Tibial nerve (tissue), 4 donors: ENCODE measurements at regions not wholly inside any gene's neighbourhood (a gene's known extent, or its start where the extent isn't known, plus 50 kb on each side); places are given as distances from the start of the nearest gene placed in this dataset.

Experiments used
- DNase-seq, 2 donors: peaks; one replicate each; pipeline ENCODE4 v3.0.0-alpha.2; 2019; ENCODE audit warnings: low spot score in 2 of 2
- H3K27ac ChIP-seq, 4 donors: fragments of 200-600 bp; sonication (generic) in 3 of 4; one replicate each; pipeline ENCODE4 v1.5.1; 2017 to 2019; ENCODE audit warnings: mild to moderate bottlenecking in 1 of 4
- H3K27me3 ChIP-seq, 2 donors: fragments of 200-600 bp; sonication (generic) in 1 of 2; one replicate each; pipeline versions ENCODE4 v1.5.1 to v1.6.0; 2017 to 2019
- H3K36me3 ChIP-seq, 3 donors: fragments of 200-600 bp; sonication (generic); one replicate each; pipeline ENCODE4 v1.5.1; 2018 to 2019
- H3K4me1 ChIP-seq, 4 donors: fragments of 200-600 bp; sonication (generic) in 3 of 4; one replicate each; pipeline ENCODE4 v1.5.1; 2017 to 2019
- H3K4me3 ChIP-seq, 4 donors: fragments of 200-600 bp; sonication (generic) in 3 of 4; one replicate each; pipeline ENCODE4 v1.5.1; 2017 to 2019; ENCODE audit warnings: mild to moderate bottlenecking in 1 of 4, moderate library complexity in 1 of 4
- H3K9me3 ChIP-seq, 4 donors: fragments of 200-600 bp; sonication (generic) in 3 of 4; one replicate each; pipeline ENCODE4 v1.5.1; 2017 to 2019
- EP300 ChIP-seq, 2 donors: sonication (generic); formaldehyde crosslinking; IDR thresholded peaks; one replicate each; pipeline ENCODE4 v1.6.1; 2017; ENCODE audit warnings: antibody characterized with exemption in 2 of 2, mild to moderate bottlenecking in 1 of 2
- POLR2A ChIP-seq, 2 donors: fragments of 450-650 bp; IDR thresholded peaks; one replicate each; pipeline ENCODE4 v1.6.1; 2017; ENCODE audit warnings: antibody characterized with exemption in 2 of 2, mild to moderate bottlenecking in 2 of 2, moderate library complexity in 2 of 2
- WGBS, 2 donors: methylation state at CpG; one replicate each; pipeline ENCODE4 v1.1.5; 2018; 5-methylcytosine and 5-hydroxymethylcytosine counted together
- TF ChIP-seq, protein P1 (sequence below), 5 experiments: fragments of 200-600 bp in 3 of 5; fragments of 450-650 bp in 2 of 5; sonication (generic) in 3 of 5; IDR thresholded peaks; one replicate each; pipeline ENCODE4 v1.5.1; 2016 to 2019; ENCODE audit warnings: antibody characterized with exemption in 5 of 5, mild to moderate bottlenecking in 3 of 5, moderate library complexity in 2 of 5

- 77 to 80% methylated on average over 22 to 23 of the region's 23 CpGs for WGBS, 2 donors
- Histone ChIP-seq H3K4me1 (peaks cover 0 to 32% (median 6%) of the 10 kb centered on the region in 4 donors), H3K4me3 (no peak overlapping the region), H3K27ac (peak overlapping the region in 3 of 4 donors; percentile 41 to 89 (median 83)), H3K9me3 (no peaks in the 10 kb centered on the region), H3K27me3 (peaks cover 0 to 5% of the 10 kb centered on the region in 2 donors), H3K36me3 (no peaks in the 10 kb centered on the region)
- DNase-seq: no peak
- no peak for TF ChIP-seq POLR2A (IDR thresholded peaks at IDR 0.05)
- no peak for TF ChIP-seq EP300 (IDR thresholded peaks at IDR 0.05)
- TF ChIP-seq, protein P1, sequence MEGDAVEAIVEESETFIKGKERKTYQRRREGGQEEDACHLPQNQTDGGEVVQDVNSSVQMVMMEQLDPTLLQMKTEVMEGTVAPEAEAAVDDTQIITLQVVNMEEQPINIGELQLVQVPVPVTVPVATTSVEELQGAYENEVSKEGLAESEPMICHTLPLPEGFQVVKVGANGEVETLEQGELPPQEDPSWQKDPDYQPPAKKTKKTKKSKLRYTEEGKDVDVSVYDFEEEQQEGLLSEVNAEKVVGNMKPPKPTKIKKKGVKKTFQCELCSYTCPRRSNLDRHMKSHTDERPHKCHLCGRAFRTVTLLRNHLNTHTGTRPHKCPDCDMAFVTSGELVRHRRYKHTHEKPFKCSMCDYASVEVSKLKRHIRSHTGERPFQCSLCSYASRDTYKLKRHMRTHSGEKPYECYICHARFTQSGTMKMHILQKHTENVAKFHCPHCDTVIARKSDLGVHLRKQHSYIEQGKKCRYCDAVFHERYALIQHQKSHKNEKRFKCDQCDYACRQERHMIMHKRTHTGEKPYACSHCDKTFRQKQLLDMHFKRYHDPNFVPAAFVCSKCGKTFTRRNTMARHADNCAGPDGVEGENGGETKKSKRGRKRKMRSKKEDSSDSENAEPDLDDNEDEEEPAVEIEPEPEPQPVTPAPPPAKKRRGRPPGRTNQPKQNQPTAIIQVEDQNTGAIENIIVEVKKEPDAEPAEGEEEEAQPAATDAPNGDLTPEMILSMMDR (IDR thresholded peaks at IDR 0.05): no peak
Measured at GRCh38 chr1:2969845-2970291, 51.4 kb upstream of the ACTRT2 start.

DNA sequence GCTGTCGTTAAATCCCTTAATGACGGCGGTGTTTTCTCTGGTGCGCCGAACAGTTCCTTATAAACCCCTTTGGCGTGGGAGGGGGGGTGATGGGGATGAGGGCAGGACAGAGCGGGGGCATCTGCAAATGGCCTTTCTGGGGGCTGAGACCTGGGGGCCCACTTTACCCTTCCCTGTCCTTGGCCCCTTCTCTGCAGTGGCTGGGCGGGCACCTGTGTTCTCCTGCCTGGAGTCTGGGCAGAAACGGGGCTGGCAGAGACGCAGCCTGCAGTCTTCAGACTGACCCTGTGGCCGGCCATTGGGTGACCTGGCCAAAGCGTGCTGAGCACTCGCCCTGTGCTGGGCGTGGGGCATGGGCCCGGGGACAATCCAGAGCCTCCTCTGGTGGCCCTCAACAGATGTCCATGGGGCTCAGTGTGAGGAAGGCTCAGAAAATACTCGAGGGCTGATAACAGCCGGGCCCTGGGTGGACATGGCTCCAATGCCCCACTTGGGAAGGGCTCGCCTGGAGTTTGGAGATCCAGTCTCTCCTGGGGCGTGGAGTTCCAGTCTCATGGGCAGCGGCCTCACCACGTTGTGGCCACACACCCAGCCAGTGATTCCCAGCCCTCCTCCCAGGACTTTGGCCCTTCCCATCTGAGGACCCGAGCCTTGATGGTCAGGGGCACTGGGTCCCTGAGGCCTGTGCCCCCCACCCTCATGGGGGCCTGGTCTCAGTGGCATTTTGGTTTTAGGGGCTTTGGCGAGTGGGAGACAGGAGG, 50.8 kb upstream of the ACTRT2 start:
- no peak overlapping the region for H3K4me3 ChIP-seq
- TF ChIP-seq POLR2A (IDR thresholded peaks at IDR 0.05) (no peak), EP300 (IDR thresholded peaks at IDR 0.05) (no peak)
- TF ChIP-seq, protein P1 (IDR thresholded peaks at IDR 0.05): no peak
- peaks cover 0 to 38% (median 6%) of the 10 kb centered on the region in 4 donors for H3K4me1 ChIP-seq
- H3K27ac ChIP-seq: peak overlapping the region in 1 of 4 donors; percentile 83
- H3K27me3 ChIP-seq: peaks cover 0 to 5% of the 10 kb centered on the region in 2 donors
- 78 to 92% methylated on average over 16 to 19 of the region's 23 CpGs for WGBS, 2 donors
- DNase-seq: no peak
- H3K9me3 ChIP-seq: no peaks in the 10 kb centered on the region
- H3K36me3 ChIP-seq: no peaks in the 10 kb centered on the region

DNA sequence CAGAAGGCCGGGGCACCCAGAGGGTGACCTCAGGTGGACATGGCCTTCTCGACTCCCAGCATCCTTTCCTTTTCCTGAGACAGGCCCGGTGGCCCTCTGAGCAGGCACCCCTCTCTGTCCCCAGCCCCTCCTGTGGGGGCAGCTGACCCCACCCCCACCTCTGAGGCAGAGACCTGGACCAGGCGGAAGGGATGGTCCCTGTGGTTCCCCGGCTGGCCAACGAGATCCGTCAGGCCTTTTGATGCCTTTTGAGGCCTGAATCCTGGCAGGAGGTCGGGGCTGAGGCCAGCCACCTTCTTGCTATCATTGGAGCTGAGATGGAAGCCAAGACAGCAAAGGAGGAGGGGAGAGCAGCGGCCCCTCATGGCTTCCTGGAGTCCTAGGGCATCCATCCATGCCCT, 50.2 kb upstream of the ACTRT2 start:
- no peak for DNase-seq
- Histone ChIP-seq H3K4me3 (no peak overlapping the region), H3K36me3 (no peaks in the 10 kb centered on the region), H3K27ac (peak overlapping the region in 1 of 4 donors; percentile 83), H3K4me1 (peaks cover 0 to 44% (median 6%) of the 10 kb centered on the region in 4 donors), H3K9me3 (no peaks in the 10 kb centered on the region), H3K27me3 (peaks cover 0 to 5% of the 10 kb centered on the region in 2 donors)
- WGBS, 2 donors: 90% methylated on average over 8 to 9 of the region's 9 CpGs
- TF ChIP-seq, protein P1 (IDR thresholded peaks at IDR 0.05): no peak
- no peak for TF ChIP-seq EP300 (IDR thresholded peaks at IDR 0.05)
- no peak for TF ChIP-seq POLR2A (IDR thresholded peaks at IDR 0.05)
